DND-41 (cell line): ENCODE measurements at regions not wholly inside any gene's neighbourhood (a gene's known extent, or its start where the extent isn't known, plus 50 kb on each side); places are given as distances from the start of the nearest gene placed in this dataset.

Experiments
- ATAC-seq: fragments of 200-7000 bp; cut with Tn5 transposase; 3 replicates; pipeline ENCODE4 v1.9.1; 2021; ENCODE audit warnings: low read depth; ENCODE audit not compliant: insufficient read depth
- DNase-seq: peaks from one replicate; pipeline ENCODE4 v3.0.0-alpha.2; 2020
- H2AFZ ChIP-seq: 2 replicates; pipeline ENCODE4 v1.6.0; 2012; ENCODE audit warnings: low read depth, low read length
- H3K27ac ChIP-seq: 2 replicates; pipeline ENCODE4 v1.5.1; 2012; ENCODE audit warnings: low read length, inconsistent platforms
- H3K27me3 ChIP-seq: fragments of 200-600 bp; sonication (generic); 2 replicates; pipeline ENCODE4 v1.6.0; 2012; ENCODE audit warnings: low read length, mild to moderate bottlenecking, inconsistent platforms; ENCODE audit not compliant: insufficient read depth, poor library complexity
- H3K36me3 ChIP-seq: 2 replicates; pipeline ENCODE4 v1.5.1; 2012; ENCODE audit warnings: low read length, inconsistent platforms; ENCODE audit not compliant: insufficient read depth
- H3K4me1 ChIP-seq: 2 replicates; pipeline ENCODE4 v1.5.1; 2012; ENCODE audit warnings: mild to moderate bottlenecking, low read length; ENCODE audit not compliant: insufficient read depth
- H3K4me2 ChIP-seq: 2 replicates; pipeline ENCODE4 v1.6.0; 2012; ENCODE audit warnings: mild to moderate bottlenecking, moderate library complexity, low read length, inconsistent platforms; ENCODE audit not compliant: insufficient read depth
- H3K4me3 ChIP-seq, 2 experiments: fragments of 200-600 bp in 1 of 2; shearing (Covaris generic) in 1 of 2; 2 replicates each; pipeline ENCODE4 v1.5.1; 2012 to 2016; ENCODE audit warnings: inconsistent platforms in 2 of 2, low read length in 2 of 2, mild to moderate bottlenecking in 2 of 2, low read depth in 1 of 2, moderate library complexity in 1 of 2
- H3K79me2 ChIP-seq: 2 replicates; pipeline ENCODE4 v1.6.0; 2012; ENCODE audit warnings: low read length, inconsistent platforms; ENCODE audit not compliant: insufficient read depth
- H3K9ac ChIP-seq: 2 replicates; pipeline ENCODE4 v1.6.0; 2012; ENCODE audit warnings: low read depth, mild to moderate bottlenecking, inconsistent platforms, low read length, moderate library complexity
- H3K9me3 ChIP-seq: 2 replicates; pipeline ENCODE4 v1.5.1; 2012; ENCODE audit warnings: low read length, moderate library complexity, mild to moderate bottlenecking, inconsistent platforms; ENCODE audit not compliant: insufficient read depth, severe bottlenecking
- H4K20me1 ChIP-seq: 2 replicates; pipeline ENCODE4 v1.6.0; 2012; ENCODE audit warnings: low read length; ENCODE audit not compliant: insufficient read depth
- EZH2 ChIP-seq: IDR thresholded peaks from 3 replicates; pipeline ENCODE4 v1.6.1; 2012; ENCODE audit warnings: borderline replicate concordance, low read depth, mild to moderate bottlenecking, moderate library complexity, low read length, inconsistent platforms; ENCODE audit not compliant: severe bottlenecking
- TF ChIP-seq, protein P1 (sequence below): IDR thresholded peaks from 2 replicates; pipeline ENCODE4 v1.5.1; 2012; ENCODE audit warnings: borderline replicate concordance, low read length, moderate library complexity, mild to moderate bottlenecking; ENCODE audit not compliant: poor library complexity, severe bottlenecking; ENCODE audit errors: extremely low read depth

DNA sequence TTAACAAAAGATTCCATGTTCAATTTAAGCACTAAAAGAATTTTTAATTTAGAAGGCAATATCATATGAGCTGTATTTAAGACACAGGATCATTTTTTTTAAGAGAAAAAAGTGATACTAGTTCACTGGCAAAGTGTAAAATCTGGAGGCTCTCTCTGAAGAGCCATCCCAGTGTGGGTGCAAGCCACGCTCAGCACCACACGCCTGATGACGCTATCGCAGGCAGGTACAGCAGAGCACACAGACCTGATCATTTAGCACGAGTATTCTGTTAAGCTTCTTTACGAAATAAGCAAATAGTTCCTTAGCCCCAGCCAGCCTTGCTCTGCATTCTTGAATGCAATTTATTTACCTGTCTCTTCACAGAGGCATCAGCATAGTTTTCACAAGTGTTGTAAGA lies 198.6 kb downstream of the SIPA1L2 start:
- no peak for ATAC-seq
- no peaks in the 10 kb centered on the region for H3K9me3 ChIP-seq

DNA sequence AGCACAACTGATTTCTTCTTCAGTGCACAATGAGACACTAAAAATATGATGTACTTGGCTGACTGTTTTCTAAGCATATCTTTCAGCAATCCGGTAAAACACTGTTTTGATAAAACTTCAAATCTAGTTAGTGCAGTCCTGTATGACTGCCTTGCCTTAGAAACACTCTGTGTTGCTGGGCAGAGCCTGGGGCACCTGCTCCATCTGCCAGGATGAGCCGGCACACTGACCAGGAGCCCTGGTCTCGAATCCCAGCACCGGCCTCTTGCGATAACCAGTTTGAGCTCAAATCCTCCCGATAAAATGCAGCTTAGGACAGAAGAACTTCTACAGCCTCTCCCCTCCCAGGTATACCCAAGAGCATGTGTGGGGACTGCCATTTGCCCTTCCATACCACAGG lies 199.5 kb downstream of the SIPA1L2 start:
- no peak overlapping the region for H2AFZ ChIP-seq
- H3K79me2 ChIP-seq, result no peaks in the 10 kb centered on the region
- H4K20me1 ChIP-seq, result no peaks in the 10 kb centered on the region
- no peak overlapping the region for H3K9ac ChIP-seq
- TF ChIP-seq EZH2, result no peak
- no peak for DNase-seq
- H3K27me3 ChIP-seq, result no peaks in the 10 kb centered on the region
- no peaks in the 10 kb centered on the region for H3K4me1 ChIP-seq
- ATAC-seq, result no peak
- H3K9me3 ChIP-seq, result no peaks in the 10 kb centered on the region
- no peak overlapping the region for H3K27ac ChIP-seq
- H3K4me3 ChIP-seq, result no peak overlapping the region
- H3K4me2 ChIP-seq, result no peak overlapping the region
- H3K36me3 ChIP-seq, result peaks cover 30% of the 10 kb centered on the region

More for the DNA sequence above, 198.6 kb downstream of the SIPA1L2 start:
- Histone ChIP-seq H4K20me1 (no peaks in the 10 kb centered on the region), H3K27ac (no peak overlapping the region), H3K4me1 (no peaks in the 10 kb centered on the region), H3K4me3 (no peak overlapping the region), H3K27me3 (no peaks in the 10 kb centered on the region), H3K4me2 (no peak overlapping the region), H2AFZ (no peak overlapping the region), H3K79me2 (no peaks in the 10 kb centered on the region), H3K36me3 (peaks cover 32% of the 10 kb centered on the region), H3K9ac (no peak overlapping the region)
- DNase-seq, result no peak
- TF ChIP-seq EZH2, result no peak
- TF ChIP-seq, protein P1, sequence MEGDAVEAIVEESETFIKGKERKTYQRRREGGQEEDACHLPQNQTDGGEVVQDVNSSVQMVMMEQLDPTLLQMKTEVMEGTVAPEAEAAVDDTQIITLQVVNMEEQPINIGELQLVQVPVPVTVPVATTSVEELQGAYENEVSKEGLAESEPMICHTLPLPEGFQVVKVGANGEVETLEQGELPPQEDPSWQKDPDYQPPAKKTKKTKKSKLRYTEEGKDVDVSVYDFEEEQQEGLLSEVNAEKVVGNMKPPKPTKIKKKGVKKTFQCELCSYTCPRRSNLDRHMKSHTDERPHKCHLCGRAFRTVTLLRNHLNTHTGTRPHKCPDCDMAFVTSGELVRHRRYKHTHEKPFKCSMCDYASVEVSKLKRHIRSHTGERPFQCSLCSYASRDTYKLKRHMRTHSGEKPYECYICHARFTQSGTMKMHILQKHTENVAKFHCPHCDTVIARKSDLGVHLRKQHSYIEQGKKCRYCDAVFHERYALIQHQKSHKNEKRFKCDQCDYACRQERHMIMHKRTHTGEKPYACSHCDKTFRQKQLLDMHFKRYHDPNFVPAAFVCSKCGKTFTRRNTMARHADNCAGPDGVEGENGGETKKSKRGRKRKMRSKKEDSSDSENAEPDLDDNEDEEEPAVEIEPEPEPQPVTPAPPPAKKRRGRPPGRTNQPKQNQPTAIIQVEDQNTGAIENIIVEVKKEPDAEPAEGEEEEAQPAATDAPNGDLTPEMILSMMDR, result no peak

DNA sequence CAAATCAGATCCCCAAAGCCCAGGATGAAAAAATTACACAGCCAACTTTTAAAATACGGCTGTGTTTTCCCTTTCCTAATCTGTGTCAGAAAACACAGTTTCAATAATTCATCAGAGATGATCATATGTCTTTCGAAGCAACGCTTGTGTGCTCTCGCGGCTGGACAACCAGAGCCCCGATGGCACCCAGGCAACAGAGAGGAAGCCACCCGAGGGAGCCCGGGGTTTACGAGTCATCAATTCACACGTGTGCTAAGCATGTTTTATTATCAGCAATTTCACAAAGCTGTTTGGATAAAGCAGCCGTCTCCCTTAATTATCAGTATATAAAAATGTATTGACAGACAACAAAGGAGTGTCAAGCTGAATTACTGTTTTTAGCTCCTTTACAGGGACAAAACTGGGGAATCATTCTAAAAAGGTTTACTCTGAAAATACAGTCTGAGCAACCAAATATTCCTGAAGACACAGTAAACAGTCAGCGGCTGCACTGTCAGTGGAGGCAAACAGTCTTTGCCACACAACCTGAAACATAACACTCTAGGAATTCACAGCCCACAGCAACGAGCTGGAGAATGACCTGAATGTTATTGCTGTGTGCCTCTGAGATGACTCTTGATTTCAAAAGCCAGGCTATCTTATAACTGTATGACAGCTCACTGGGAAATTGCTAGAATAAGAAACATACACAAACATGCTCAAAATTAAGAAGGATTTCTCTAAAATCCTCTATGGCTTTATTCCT lies 201.0 kb downstream of the SIPA1L2 start:
- Histone ChIP-seq H2AFZ (no peak overlapping the region), H3K36me3 (peaks cover 34% of the 10 kb centered on the region), H4K20me1 (no peaks in the 10 kb centered on the region), H3K27ac (no peak overlapping the region), H3K79me2 (no peaks in the 10 kb centered on the region), H3K4me1 (no peaks in the 10 kb centered on the region), H3K4me2 (no peak overlapping the region), H3K4me3 (no peak overlapping the region), H3K27me3 (no peaks in the 10 kb centered on the region), H3K9me3 (no peaks in the 10 kb centered on the region), H3K9ac (no peak overlapping the region)
- DNase-seq, result no peak
- TF ChIP-seq EZH2, result no peak
- TF ChIP-seq, protein P1, result no peak
- ATAC-seq, result no peak

DNA sequence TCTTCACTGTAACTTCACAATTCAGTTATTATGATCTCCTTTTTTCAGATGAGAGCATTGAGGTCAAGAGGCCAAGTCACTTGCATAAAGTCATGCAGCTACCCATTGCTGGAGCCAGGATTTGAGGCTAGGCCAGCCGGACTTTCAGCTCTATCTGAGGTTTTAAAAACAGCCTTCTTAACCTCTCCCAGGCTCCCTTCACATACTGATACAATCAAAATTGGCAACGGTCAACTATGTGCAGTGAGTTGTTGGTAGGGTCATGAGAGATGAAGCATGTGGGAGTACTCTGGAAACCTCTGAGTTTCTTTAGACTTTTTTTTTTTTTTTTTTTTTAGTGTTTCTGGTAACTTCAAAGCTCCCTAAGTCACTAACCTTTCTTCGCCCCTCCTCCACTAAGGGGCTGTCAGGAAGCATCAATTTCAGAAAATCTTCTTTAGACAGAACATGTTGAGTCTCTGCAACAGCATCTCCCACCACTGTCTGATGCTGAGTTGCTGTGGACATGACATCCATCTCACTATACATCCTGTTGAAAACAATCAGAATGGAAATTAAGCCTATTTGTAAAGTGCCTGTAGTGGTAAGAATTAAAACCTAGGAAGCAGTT lies 201.8 kb downstream of the SIPA1L2 start:
- Histone ChIP-seq H3K27me3 (no peaks in the 10 kb centered on the region), H3K79me2 (no peaks in the 10 kb centered on the region), H2AFZ (no peak overlapping the region), H4K20me1 (no peaks in the 10 kb centered on the region), H3K4me2 (no peak overlapping the region), H3K9me3 (no peaks in the 10 kb centered on the region), H3K36me3 (peaks cover 42% of the 10 kb centered on the region), H3K9ac (no peak overlapping the region), H3K4me3 (no peak overlapping the region), H3K4me1 (no peaks in the 10 kb centered on the region), H3K27ac (no peak overlapping the region)
- TF ChIP-seq, protein P1, result no peak
- no peak for TF ChIP-seq EZH2
- no peak for ATAC-seq
- DNase-seq, result no peak
